Activated CD8-positive, alpha-beta memory T cell treated with anti-CD3 and anti-CD28 coated beads for 36 hours (primary cell): ENCODE measurements at regions not wholly inside any gene's neighbourhood (a gene's known extent, or its start where the extent isn't known, plus 50 kb on each side); places are given as distances from the start of the nearest gene placed in this dataset.

Experiments
- CTCF ChIA-PET: fragments of 350-600 bp; sonication (Branson Sonifier 250); formaldehyde crosslinking; loops from one replicate; lab custom pipeline; 2021; ENCODE audit warnings: antibody characterized with exemption; lab: Charles Lee
- POLR2A ChIA-PET: fragments of 350-600 bp; sonication (Branson Sonifier 250); formaldehyde crosslinking; loops from one replicate; lab custom pipeline; 2021; ENCODE audit warnings: antibody characterized with exemption; lab: Charles Lee

DNA sequence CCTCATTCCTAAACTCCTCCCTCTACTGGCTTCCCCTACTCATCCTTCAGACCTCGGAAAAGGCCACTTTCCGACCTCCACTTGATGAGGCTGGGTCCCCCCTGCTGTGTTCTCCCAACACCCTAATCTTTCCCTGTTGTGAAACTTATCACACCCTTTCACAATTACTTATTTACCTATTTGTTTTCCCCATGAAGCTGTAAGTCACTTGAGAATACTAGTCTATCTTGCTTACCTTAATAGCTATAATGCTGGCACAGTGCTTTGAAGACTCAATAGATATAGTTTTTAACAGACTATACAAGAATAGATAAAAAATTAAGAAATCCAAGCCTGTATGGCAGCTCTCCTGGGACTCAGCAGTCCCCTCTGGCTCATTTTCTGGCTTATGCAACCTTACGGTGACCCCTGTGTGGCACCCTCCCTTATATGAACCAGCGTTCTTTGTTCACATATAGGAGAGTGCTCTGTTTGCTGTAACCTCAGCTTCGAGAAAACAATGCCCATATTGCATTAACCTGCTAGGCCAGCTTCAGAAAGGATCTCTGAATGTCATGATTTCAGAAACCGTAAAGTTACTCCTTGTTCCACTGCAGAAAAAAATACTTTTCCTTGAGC lies 220.4 kb upstream of the PKDCC start:
- ChIA-PET POLR2A (no interaction called here), CTCF (no interaction called here)

DNA sequence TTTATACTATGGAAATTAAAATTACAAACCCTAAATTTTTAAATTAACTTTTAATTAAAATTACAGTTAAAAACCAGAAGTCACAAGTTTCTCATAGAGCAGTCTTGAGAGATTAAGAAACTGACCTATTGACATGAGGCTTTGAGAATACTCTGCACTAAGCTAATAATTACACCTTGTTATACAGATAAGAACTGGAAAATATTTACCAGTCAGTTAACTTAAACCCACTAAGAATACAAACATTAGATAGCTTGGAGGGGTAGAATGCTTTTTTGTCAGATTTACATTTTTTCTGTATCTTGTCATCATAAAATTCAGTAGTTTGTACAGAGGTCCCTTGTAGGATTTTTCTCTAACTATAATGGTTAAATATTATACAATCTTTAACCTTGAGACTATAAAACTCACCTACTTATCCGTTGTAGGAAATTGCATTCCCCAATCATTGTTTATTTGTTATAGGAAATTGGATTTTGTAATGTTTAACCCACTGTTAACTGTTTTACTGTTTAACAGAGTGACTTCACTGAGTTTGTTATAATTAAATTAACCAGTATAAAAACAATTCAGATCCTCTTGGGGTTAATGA lies 219.7 kb upstream of the PKDCC start:
- CTCF ChIA-PET: no interaction called here
- POLR2A ChIA-PET: no interaction called here

DNA sequence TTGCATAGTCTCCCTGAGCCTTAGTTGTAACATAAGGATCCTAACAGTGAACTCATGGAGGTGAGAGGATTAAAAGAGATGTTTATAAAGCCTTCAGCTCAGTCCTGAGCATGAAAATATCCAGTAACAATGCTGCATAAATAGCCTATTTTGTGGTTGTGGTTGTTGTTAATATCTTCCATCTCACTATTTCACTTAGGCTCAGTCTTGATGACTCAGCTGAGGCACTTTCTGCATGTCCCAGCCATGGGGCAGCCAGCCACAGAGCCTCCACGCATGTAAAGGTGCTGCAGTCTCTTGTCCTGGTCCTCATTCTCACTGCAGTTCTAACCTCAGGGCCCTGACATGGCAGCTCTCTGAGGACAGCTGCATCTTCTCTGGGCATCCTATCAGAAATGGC lies 218.8 kb upstream of the PKDCC start:
- ChIA-PET CTCF (interaction anchor here (0.9 kb wide), 1 partner anchor 11 kb away, joined by 3 read pairs; no protein-coding TSS in a partner anchor), POLR2A (no interaction called here)

DNA sequence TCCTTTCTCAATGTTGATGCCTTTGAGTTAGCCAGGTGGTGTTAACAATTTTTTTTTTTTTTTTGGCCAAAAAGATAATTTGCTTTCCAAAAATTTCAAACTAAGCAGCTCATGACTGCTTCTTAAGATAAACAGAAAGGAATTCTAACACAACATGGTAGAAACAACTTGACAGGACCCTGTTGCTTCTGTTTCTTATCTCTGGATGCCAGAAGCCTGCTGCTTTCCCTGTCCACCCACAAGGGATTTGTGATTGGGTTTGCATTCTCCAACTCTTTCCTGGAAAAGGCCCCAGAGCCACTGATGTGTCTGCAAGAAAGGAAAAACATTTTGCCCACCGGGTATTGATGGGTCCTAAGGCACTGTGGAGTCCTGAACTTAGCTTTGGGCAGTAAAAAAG lies 217.2 kb upstream of the PKDCC start:
- ChIA-PET CTCF (interaction anchor here (0.6 kb wide), 1 partner anchor 1882 kb away, joined by 3 read pairs; no protein-coding TSS in a partner anchor), POLR2A (no interaction called here)

DNA sequence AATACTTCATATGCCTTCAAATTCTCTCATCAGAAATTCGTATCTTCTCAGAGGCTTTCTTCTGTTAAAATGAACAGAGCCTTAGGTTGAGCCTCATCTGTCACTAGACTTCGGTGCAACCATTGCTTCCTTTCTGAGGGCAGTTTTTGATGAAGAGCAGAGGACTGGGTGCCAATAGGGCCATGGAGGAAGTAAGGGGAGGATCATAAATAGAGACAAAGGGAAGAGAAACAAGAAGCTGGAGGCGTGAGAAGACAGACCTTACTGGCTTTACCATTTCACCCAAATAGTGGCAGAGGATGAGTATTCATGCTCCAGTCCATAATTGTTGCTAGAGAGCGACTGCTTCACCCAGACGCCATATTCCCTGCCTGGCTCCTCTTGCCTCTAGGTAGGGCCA lies 215.6 kb upstream of the PKDCC start:
- CTCF ChIA-PET: no interaction called here
- POLR2A ChIA-PET: no interaction called here

DNA sequence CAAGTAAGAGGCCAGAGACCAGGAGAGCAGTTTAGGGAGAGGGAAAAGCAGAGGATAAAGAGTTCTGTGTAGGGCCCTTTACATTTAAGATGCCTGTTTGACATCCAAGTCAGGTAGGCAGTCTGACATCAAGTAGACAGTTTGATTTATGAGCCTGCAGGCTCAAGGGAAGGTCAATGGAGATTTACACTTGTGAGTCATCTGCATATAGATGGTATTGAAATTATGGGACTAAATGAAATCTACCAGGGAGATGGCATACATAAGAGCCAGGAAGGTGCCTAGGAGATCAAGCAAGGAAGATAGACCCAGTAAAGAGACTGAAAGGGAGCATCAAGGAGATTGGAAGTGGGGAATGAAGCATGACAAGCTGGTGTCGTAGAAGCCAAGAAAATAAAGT lies 212.4 kb upstream of the PKDCC start:
- ChIA-PET POLR2A (no interaction called here), CTCF (no interaction called here)

DNA sequence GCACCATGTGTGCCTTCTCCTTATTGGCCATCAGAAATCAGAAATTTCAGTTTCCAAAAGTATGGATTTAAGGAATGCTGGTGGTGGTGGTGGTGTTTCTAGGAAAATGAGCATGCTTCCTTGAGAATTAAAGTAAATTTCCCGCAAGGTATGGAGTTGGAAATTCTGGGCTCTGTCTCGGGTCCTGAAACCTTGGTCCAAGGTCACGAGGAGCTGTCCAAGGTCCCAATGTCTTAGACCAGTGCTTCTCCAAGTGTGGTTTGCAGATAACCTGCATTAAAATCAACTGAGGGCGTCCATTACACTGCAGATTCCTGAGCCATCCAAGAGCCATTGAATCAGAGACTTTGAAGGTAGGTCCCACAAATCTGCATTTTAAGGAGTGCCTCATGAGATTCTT lies 210.9 kb upstream of the PKDCC start:
- ChIA-PET CTCF (no interaction called here), POLR2A (no interaction called here)

DNA sequence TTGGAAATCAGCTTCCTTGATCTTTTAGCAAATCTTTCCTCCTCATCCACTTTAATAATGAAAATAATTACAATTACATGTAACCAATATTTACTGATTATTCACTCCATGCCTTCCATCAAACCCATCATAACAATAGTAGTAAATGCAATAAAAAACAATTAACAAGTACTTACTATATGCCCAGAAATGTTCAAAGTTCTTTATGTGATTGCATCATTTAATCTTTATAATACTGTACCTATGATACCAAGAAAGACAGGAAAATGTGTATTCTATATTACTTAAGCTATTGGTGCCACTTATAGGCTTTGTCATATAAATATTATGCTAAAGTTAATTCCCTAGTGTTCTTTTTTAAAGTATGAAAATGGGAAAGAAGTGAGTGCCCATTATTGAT lies 210.2 kb upstream of the PKDCC start:
- POLR2A ChIA-PET: no interaction called here

DNA sequence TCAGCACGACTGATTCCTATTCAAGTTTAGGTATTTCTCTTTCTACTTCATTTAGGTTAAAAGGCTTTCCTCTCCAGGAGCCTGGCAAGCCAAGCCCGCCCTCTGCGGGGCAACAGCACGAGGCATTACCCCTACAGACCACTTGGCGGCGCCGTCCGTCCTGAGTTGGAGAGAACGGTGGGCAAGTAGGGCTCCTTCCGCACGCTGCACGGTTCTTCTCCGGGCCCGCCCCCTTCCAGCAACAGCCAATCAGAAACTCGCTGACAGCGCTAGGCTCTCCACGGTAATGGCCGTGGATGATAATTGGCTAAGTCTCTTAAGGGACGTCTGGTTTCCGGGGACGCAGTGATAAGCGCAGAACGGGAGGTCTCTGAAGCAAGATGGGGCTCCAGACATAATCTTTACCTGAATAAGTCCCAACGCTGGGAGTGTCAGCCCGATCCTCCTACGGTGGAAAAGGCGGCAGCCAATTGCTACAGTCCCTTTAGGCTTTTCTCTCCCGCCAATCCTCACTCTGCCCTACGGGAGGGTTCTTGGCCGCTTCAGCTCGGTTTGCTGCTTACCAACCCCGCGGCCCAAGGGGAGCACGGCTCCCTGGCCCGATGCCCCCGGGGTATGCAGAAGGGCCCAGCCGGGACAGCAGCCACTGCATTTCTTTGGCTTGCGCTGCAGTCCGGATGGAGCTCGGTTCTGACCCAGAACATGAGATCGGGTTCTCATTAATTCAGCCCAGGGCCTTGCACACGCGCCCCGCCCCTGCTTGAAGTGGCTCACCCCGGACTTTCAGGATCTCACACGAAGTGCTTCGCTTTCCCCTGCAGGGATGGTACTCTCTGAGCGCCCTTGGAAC lies 206.9 kb upstream of the PKDCC start:
- CTCF ChIA-PET: interaction anchor here (0.6 to 2.3 kb wide), 8 partner anchors 9 to 251 kb away, joined by 3 to 26 read pairs (median 5); no protein-coding TSS in a partner anchor
- POLR2A ChIA-PET: interaction anchor here (0.5 to 0.6 kb wide), 2 partner anchors 11 to 247 kb away, joined by 3 to 5 read pairs; no protein-coding TSS in a partner anchor

More for the DNA sequence above, 210.2 kb upstream of the PKDCC start:
- CTCF ChIA-PET: no interaction called here

DNA sequence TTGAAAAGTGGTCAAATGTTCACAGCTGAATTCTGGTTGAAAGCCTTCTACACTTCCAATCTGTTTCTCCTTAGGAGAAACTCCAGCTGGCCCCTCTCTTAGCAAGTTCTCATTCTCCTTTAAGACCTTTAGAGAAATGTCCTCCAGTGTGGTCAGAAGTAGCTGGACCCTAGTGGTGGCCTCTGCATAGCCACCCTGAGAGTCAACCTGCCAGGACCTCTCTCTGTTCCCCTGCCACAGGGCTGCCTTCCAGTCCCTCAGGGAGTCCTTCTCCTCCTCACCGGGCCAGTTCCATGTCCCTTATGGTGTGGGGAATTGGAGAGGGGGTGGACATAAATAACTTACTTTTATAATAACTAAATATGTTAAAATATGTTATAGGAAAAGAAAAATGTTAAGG lies 200.9 kb upstream of the PKDCC start:
- ChIA-PET CTCF (no interaction called here), POLR2A (no interaction called here)

DNA sequence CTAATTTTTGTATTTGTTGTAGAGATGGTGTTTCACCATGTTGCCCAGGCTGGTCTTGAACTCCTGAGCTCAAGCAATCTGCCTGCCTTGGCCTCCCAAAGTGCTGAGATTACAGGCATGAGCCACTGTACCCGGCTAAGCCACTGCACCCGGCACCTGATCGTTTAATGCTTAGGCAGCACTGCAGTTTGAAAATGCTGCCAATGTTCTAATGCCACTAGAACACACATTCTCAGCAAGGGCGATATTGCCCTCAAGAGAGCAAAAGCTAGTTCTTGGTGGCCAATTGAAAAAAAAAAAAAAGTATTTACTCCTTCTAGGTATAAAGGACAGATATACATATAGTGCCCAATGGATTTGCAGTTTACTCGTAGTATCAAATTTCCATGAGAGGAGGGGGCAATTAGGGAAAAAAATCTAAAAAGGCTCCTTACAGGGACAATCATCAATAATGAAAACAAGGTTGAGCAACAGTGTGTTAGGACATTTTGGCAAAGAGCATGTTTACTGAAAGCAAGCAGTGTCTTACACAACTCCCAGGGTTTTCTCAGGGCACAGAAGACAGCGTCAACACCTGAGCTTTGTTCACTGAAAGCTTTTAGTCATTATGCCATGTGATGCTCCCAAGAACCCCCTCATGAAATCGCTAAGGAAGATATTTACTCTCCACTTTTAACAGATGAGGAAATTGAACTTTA lies 199.9 kb upstream of the PKDCC start:
- ChIA-PET POLR2A (no interaction called here), CTCF (interaction anchor here (1.0 to 1.3 kb wide), 2 partner anchors 13 to 239 kb away, joined by 3 to 5 read pairs; no protein-coding TSS in a partner anchor)

DNA sequence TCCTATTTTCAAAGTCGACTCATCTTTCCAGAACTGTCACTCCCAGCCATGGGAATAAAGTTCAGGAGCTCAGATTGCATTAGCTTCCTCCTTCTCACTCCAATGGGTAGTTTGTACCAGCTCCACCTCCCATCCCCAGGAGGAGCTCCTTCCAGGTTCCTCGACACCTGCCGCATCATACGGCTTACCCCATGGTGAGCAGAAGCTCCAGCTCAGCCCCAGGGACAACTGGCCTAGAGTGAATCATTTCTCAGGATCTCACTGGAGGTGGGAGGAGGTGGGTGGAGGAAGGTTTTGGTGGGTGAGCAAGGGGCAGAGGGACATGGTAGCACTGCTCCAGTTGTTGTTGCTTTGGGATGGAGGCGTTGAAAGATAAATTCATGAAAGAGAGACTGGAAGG lies 196.3 kb upstream of the PKDCC start:
- CTCF ChIA-PET: interaction anchor here (2.0 kb wide), 1 partner anchor 235 kb away, joined by 6 read pairs; no protein-coding TSS in a partner anchor
- POLR2A ChIA-PET: no interaction called here

DNA sequence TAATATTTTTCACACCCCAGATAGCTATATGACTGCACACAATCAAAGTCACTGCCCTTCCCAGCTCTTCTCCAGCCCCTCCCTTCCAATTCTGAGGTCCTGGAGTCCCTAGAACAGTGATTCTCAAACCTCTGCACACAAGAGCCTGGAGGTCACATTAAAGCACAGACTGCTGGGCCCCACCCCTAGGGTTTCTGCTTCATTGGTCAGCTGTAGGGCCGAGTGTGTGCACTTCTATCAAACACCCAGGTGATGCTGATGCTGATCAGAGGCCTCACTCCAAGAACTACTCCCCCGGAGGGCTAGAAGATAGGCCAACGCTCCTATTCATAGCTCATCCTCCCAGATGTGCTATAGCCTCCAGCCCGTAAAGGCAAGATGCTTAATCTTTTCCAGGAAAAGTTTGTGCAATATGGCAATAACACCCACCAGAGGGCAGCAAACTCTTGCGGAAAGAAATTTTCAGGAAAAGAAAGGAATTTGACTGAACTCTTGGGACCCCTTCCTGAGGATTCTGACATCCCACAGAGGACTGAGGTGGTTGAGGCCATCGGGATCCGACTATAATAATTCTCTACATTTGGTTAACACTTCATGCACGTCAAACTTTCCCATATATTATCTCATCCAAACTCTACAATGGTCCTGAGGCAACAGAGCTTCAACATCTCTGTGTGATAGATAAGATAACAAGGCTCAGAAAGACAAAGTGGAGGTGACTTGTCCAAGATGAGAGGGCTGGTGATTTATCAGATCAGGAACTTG lies 194.2 kb upstream of the PKDCC start:
- CTCF ChIA-PET: interaction anchor here (0.6 to 3.7 kb wide), 6 partner anchors 12 to 347 kb away, joined by 3 to 21 read pairs (median 6); no protein-coding TSS in a partner anchor
- POLR2A ChIA-PET: no interaction called here

DNA sequence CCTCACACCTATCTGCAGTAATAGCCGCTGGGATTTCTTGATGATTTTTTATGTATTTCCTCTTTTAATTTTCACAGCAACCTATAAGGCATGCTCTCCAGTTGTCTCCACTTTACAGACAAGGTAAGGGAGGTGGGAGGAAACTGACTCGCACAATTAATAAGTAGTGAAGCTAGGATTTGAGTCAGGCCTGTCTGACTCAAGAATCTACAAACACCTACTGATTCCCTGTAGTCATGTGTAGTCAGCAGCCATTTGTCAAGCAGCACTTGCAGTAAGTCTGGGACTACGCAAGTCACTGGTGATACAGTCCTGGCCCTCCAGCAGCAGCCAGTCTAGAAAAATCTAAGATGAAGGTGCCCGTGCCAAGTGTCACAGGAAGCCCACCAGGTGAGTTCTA lies 193.6 kb upstream of the PKDCC start:
- POLR2A ChIA-PET: no interaction called here
- CTCF ChIA-PET: interaction anchor here (1.3 to 3.7 kb wide), 4 partner anchors 13 to 233 kb away, joined by 4 to 21 read pairs (median 12); no protein-coding TSS in a partner anchor

DNA sequence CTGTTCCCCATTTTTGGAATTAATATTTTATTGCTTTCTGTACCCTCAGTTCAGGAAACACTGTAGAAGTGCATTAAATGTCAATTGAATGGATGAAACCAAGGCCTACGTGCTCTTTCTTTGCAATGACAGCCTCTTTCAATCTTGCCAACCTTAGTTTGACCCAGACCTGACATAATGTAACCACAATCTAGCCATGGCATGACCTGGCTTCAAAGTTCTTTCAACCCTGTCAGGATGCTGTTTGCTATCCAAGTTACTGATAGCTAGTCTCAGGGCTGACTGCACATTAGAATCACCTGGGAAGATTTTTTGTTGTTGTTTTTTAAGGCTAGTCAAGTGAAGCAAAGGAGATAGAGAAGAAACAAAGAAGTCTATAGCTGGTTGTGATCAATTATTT lies 190.9 kb upstream of the PKDCC start:
- POLR2A ChIA-PET: no interaction called here
- CTCF ChIA-PET: no interaction called here

DNA sequence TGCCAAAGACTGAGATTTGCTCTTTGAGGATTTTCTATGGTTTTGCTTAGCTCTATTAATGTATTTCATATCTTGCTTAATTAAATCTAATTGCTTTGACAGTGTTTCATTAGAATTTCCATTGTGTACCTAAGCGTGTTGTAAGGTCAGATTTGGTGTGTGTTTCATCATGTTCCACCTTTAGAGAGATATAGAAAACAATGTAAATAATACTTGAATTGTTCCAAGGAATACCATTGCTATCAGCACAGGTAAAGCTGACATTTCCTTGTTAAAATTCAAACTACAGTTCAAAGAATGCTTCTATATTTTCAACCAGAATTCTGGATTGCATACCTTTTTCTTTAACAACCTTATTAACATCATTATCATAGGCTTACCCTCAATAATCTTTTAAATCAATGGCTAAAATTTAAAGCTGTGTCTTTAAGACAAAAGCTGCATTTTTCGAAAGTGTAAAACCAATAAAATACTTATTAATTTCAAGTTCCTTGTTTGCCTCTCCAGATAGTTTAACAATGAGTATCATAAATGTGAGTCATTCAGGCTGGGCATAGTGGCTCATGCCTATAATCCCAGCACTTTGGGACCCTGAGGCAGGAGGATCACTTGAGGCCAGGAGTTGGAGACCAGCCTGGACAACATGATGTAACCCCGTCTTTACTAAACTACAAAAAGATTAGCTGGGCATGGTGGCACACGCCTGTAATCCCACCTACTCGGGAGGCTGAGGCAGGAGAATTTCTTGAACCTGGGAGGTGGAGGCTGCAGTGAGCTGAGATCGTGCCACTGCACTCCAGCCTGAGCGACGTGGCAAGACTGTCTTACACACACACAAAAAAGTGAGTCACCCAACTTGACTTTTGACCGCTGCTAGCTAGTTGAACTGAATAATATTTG lies 188.0 kb upstream of the PKDCC start:
- CTCF ChIA-PET: no interaction called here
- POLR2A ChIA-PET: no interaction called here

DNA sequence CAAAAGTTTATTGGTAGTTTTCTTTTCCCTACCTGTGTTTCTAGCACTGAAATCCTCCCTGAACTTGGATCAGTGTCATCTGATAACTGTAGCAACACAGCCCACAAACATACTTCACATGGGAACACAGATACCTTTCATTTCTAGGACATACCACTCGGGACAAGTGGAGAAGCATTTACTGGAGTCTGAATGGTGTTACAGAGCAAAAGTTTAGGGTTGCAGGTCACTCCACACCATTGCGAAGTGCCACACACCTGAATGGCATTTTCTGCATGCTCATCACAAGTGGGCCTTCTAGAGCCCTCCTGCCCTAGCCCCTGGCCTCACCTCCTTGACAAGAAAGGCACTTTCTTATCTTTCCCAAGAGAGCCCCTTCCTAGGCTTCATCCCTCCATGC lies 184.8 kb upstream of the PKDCC start:
- ChIA-PET CTCF (no interaction called here), POLR2A (no interaction called here)

DNA sequence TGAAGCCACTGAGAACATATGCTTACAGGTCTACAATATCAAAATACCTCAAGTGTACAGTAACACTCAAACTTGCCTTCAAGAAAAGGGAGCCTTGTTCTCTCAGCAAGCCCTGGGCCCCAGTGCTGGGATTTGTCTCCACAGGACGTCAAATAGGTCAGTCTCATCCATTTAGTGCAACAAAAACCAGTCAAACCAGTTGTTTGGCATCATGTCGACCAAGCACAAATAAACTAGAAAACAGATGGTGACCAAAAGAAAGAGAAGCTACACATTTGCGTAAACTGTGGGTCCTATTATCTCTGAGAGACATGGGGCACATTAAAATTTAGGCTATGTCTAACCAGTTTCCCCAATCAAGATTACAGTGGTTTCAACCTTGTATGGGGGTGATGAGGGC lies 182.6 kb upstream of the PKDCC start:
- POLR2A ChIA-PET: no interaction called here
- CTCF ChIA-PET: interaction anchor here (1.4 to 2.3 kb wide), 2 partner anchors 10 to 222 kb away, joined by 6 to 8 read pairs; no protein-coding TSS in a partner anchor
